RPMI7951 (cell line): ENCODE measurements at regions not wholly inside any gene's neighbourhood (a gene's known extent, or its start where the extent isn't known, plus 50 kb on each side); places are given as distances from the start of the nearest gene placed in this dataset.
A peak's percentile ranks its signal among the peaks of the same experiment; 100 is the strongest.
"Not testable (repeated sequence)": the region's sequence is repeated elsewhere in the genome, so short reads cannot be mapped to it uniquely, and the experiment has no call there.

Experiments used
- DNase-seq: peaks from one replicate; pipeline ENCODE4 v3.0.0-alpha.2; 2012; ENCODE audit warnings: low read depth

GRCh38 chr3:134704133-134704532 is 53.3 kb upstream of the KY start:
- no peak for DNase-seq

GRCh38 chr3:134704556-134704955 is 53.7 kb upstream of the KY start:
- no peak for DNase-seq

- DNase-seq = no peak
Measured at GRCh38 chr3:134707908-134708597, 57.2 kb upstream of the KY start.

- DNase-seq = peak; percentile 37
Measured at GRCh38 chr3:134708671-134709070, 57.8 kb upstream of the KY start.

GRCh38 chr3:134709076-134709475 is 58.3 kb upstream of the KY start:
- DNase-seq = no peak

GRCh38 chr3:134709561-134710312 is 58.9 kb upstream of the KY start:
- peak; percentile 33 for DNase-seq

GRCh38 chr3:134710313-134710680 is 59.5 kb upstream of the KY start:
- DNase-seq = no peak

- DNase-seq = peak; percentile 67
Measured at GRCh38 chr3:134711284-134711683, 60.5 kb upstream of the KY start.

GRCh38 chr3:134713671-134714070 is 62.8 kb upstream of the KY start:
- no peak for DNase-seq

GRCh38 chr3:134718726-134719125 is 67.9 kb upstream of the KY start:
- no peak for DNase-seq

- DNase-seq = no peak
Measured at GRCh38 chr3:134721214-134721613, 70.4 kb upstream of the KY start.

- no peak for DNase-seq
Measured at GRCh38 chr3:134722969-134723368, 72.1 kb upstream of the EPHB1 start.

GRCh38 chr3:134729649-134730048 is 65.4 kb upstream of the EPHB1 start:
- no peak for DNase-seq

- no peak for DNase-seq
Measured at GRCh38 chr3:134737516-134737915, 57.5 kb upstream of the EPHB1 start.

- not testable (repeated sequence) for DNase-seq
Measured at GRCh38 chr3:134740077-134740476, 55.0 kb upstream of the EPHB1 start.

- no peak for DNase-seq
Measured at GRCh38 chr3:134742202-134742601, 52.9 kb upstream of the EPHB1 start.

GRCh38 chr3:134743006-134743405 is 52.1 kb upstream of the EPHB1 start:
- no peak for DNase-seq
